ENCODE measurements at regions not wholly inside any gene's neighbourhood (a gene's known extent, or its start where the extent isn't known, plus 50 kb on each side); places are given as distances from the start of the nearest gene placed in this dataset.

DNA sequence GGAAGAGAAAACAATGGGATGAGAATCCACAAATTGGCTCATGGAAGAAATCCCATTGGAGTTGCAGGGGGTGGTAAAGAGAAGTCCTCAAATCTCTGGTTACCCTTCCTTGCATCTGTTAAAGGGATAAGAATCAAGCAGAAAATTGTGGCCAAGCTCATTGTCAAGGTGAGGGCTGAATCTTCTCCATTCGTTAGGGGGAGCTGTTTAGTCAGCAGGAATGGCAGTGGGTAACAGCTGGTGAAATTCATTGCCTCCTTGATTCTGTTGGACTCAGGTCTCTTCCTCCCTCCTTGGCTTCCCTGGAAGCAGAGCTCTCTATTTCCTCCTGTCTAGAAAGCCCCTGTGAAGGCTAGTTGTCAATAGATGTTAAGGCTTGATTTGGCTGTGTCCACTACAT lies 343.1 kb upstream of the SEMA6D start:
- TF ChIP-seq, protein P1, sequence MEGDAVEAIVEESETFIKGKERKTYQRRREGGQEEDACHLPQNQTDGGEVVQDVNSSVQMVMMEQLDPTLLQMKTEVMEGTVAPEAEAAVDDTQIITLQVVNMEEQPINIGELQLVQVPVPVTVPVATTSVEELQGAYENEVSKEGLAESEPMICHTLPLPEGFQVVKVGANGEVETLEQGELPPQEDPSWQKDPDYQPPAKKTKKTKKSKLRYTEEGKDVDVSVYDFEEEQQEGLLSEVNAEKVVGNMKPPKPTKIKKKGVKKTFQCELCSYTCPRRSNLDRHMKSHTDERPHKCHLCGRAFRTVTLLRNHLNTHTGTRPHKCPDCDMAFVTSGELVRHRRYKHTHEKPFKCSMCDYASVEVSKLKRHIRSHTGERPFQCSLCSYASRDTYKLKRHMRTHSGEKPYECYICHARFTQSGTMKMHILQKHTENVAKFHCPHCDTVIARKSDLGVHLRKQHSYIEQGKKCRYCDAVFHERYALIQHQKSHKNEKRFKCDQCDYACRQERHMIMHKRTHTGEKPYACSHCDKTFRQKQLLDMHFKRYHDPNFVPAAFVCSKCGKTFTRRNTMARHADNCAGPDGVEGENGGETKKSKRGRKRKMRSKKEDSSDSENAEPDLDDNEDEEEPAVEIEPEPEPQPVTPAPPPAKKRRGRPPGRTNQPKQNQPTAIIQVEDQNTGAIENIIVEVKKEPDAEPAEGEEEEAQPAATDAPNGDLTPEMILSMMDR (IDR thresholded peaks at IDR 0.05 in 2 of 3, conservative IDR thresholded peaks at IDR 0.05 in 1 of 3; ENCODE audit: borderline replicate concordance in 1 of 3, insufficient read depth in 1 of 3, low read depth in 2 of 3, low read length in 2 of 3) = no peak
- TF ChIP-seq EZH2 (IDR thresholded peaks at IDR 0.05) = no peak
- TF ChIP-seq, protein P2, sequence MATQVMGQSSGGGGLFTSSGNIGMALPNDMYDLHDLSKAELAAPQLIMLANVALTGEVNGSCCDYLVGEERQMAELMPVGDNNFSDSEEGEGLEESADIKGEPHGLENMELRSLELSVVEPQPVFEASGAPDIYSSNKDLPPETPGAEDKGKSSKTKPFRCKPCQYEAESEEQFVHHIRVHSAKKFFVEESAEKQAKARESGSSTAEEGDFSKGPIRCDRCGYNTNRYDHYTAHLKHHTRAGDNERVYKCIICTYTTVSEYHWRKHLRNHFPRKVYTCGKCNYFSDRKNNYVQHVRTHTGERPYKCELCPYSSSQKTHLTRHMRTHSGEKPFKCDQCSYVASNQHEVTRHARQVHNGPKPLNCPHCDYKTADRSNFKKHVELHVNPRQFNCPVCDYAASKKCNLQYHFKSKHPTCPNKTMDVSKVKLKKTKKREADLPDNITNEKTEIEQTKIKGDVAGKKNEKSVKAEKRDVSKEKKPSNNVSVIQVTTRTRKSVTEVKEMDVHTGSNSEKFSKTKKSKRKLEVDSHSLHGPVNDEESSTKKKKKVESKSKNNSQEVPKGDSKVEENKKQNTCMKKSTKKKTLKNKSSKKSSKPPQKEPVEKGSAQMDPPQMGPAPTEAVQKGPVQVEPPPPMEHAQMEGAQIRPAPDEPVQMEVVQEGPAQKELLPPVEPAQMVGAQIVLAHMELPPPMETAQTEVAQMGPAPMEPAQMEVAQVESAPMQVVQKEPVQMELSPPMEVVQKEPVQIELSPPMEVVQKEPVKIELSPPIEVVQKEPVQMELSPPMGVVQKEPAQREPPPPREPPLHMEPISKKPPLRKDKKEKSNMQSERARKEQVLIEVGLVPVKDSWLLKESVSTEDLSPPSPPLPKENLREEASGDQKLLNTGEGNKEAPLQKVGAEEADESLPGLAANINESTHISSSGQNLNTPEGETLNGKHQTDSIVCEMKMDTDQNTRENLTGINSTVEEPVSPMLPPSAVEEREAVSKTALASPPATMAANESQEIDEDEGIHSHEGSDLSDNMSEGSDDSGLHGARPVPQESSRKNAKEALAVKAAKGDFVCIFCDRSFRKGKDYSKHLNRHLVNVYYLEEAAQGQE (IDR thresholded peaks at IDR 0.05; ENCODE audit: low read depth) = no peak
- TF ChIP-seq SP1 (IDR thresholded peaks at IDR 0.05; ENCODE audit: low read depth) = no peak
- no peak for TF ChIP-seq POLR2AphosphoS5 (IDR thresholded peaks at IDR 0.05; ENCODE audit: low read depth, low read length)
- no peak for TF ChIP-seq FOSL1 (IDR thresholded peaks at IDR 0.05; ENCODE audit: low read depth)
- TF ChIP-seq YY1 (IDR thresholded peaks at IDR 0.05; ENCODE audit: extremely low read depth, insufficient replicate concordance, low read depth, low read length) = no peak
- TF ChIP-seq SRF (IDR thresholded peaks at IDR 0.05; ENCODE audit: low read depth) = no peak
- TF ChIP-seq, protein P3, sequence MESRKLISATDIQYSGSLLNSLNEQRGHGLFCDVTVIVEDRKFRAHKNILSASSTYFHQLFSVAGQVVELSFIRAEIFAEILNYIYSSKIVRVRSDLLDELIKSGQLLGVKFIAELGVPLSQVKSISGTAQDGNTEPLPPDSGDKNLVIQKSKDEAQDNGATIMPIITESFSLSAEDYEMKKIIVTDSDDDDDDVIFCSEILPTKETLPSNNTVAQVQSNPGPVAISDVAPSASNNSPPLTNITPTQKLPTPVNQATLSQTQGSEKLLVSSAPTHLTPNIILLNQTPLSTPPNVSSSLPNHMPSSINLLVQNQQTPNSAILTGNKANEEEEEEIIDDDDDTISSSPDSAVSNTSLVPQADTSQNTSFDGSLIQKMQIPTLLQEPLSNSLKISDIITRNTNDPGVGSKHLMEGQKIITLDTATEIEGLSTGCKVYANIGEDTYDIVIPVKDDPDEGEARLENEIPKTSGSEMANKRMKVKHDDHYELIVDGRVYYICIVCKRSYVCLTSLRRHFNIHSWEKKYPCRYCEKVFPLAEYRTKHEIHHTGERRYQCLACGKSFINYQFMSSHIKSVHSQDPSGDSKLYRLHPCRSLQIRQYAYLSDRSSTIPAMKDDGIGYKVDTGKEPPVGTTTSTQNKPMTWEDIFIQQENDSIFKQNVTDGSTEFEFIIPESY (IDR thresholded peaks at IDR 0.05; ENCODE audit: extremely low read depth, insufficient replicate concordance, low read length) = no peak
- no peak for TF ChIP-seq RAD21 (IDR thresholded peaks at IDR 0.05; ENCODE audit: low read depth)
- no peak for TF ChIP-seq POLR2A (IDR thresholded peaks at IDR 0.05; ENCODE audit: borderline replicate concordance, extremely low read depth, insufficient read depth, insufficient read length)
- TF ChIP-seq SIN3A (IDR thresholded peaks at IDR 0.05; ENCODE audit: low read depth) = no peak
- TF ChIP-seq CEBPB (IDR thresholded peaks at IDR 0.05; ENCODE audit: low read depth) = no peak
- TF ChIP-seq TCF7L2 (IDR thresholded peaks at IDR 0.05; ENCODE audit: borderline replicate concordance, extremely low read depth, insufficient read depth, insufficient read length) = no peak

Data from HCT116 (cell line).